ENCODE measurements at regions not wholly inside any gene's neighbourhood (a gene's known extent, or its start where the extent isn't known, plus 50 kb on each side); places are given as distances from the start of the nearest gene placed in this dataset.

DNA sequence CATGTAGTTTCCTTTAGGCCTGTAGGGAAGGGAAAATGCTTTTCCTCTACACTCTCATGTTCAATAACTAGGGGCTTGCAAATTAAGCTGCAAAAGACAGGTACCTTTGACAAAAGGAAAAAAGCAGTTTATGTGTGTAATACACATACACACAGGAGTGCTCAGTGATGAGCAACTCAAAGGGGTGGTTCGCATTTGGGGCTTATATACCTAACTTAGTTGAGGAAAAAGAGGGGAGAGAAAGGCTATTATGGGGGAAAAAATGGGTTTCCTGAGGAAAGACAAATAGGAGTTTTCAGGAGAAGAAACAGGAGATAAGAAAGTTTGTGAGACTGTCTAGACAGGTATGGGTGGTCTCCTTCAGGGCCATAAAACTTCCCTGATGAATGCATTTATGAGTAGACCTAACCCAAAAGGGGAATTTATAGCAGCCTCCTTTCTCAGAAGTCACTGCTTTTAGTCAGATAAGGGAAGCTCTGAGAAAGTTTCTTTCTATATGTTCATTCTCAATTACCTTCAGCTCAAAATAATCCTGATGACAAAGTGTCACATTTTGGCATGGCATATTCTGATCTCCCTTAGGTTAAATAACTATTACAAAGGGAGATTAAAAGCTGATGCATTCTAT is 55.2 kb upstream of the EZH2 start:
- 97 to 100% (median 100%) methylated on average over 1 of the region's 1 CpG for WGBS, 3 donors
- H3K9me3 ChIP-seq = no peaks in the 10 kb centered on the region
- no peak overlapping the region for H3K4me3 ChIP-seq
- no peak overlapping the region for H3K27ac ChIP-seq
- DNase-seq (no peak), ATAC-seq (no peak)
- H3K36me3 ChIP-seq (ENCODE audit: insufficient read depth in 1 of 2, low read depth in 1 of 2) = no peaks in the 10 kb centered on the region
- H3K4me1 ChIP-seq = peaks cover 5% of the 10 kb centered on the region
- TF ChIP-seq, protein P1, sequence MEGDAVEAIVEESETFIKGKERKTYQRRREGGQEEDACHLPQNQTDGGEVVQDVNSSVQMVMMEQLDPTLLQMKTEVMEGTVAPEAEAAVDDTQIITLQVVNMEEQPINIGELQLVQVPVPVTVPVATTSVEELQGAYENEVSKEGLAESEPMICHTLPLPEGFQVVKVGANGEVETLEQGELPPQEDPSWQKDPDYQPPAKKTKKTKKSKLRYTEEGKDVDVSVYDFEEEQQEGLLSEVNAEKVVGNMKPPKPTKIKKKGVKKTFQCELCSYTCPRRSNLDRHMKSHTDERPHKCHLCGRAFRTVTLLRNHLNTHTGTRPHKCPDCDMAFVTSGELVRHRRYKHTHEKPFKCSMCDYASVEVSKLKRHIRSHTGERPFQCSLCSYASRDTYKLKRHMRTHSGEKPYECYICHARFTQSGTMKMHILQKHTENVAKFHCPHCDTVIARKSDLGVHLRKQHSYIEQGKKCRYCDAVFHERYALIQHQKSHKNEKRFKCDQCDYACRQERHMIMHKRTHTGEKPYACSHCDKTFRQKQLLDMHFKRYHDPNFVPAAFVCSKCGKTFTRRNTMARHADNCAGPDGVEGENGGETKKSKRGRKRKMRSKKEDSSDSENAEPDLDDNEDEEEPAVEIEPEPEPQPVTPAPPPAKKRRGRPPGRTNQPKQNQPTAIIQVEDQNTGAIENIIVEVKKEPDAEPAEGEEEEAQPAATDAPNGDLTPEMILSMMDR (IDR thresholded peaks at IDR 0.05) = no peak
- H3K27me3 ChIP-seq (ENCODE audit: insufficient read depth in 3 of 3, low read length in 2 of 3) = no peaks in the 10 kb centered on the region
- intact Hi-C loops (cut with DNase I) = no loop called here

DNA sequence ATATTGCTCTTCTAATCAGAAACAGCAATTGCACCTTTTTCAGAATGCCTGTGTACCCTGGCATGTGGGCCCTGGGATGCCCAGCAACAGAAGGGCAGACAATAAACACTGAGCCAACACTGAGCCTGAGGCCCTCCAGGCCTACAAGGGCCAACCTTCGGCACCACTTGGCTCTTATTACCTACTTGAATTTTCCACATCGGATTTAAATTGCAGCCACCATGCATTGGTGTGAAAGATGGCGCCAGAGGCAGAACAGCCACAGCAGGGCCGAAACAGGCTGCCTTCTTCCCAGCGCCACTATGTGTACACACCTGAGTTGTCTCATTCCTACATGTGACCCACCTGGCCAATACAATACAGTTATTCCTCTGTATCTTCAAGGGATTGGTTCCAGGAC is 51.4 kb upstream of the EZH2 start:
- H3K36me3 ChIP-seq (ENCODE audit: insufficient read depth in 1 of 2, low read depth in 1 of 2) = no peaks in the 10 kb centered on the region
- TF ChIP-seq, protein P1 (IDR thresholded peaks at IDR 0.05) = no peak
- ATAC-seq (no peak), DNase-seq (no peak)
- H3K27me3 ChIP-seq (ENCODE audit: insufficient read depth in 3 of 3, low read length in 2 of 3) = no peaks in the 10 kb centered on the region
- intact Hi-C loops (cut with DNase I) = no loop called here
- H3K4me1 ChIP-seq = peaks cover 5% of the 10 kb centered on the region
- no peak overlapping the region for H3K27ac ChIP-seq
- 90% methylated on average over 5 of the region's 5 CpGs for WGBS, 3 donors
- H3K4me3 ChIP-seq = no peak overlapping the region
- no peaks in the 10 kb centered on the region for H3K9me3 ChIP-seq

Measured in psoas muscle (tissue), 7 donors.